GM19240 (cell line): ENCODE measurements at regions not wholly inside any gene's neighbourhood (a gene's known extent, or its start where the extent isn't known, plus 50 kb on each side); places are given as distances from the start of the nearest gene placed in this dataset.

Source experiments
- DNase-seq: peaks from one replicate; pipeline ENCODE4 v3.0.0; 2011; ENCODE audit warnings: low spot score; ENCODE audit not compliant: insufficient read length

- DNase-seq, result no peak
These were observed 721.5 kb downstream of the SLC16A7 start for GRCh38 chr12:60317361-60317760.

GRCh38 chr12:60324746-60325145, 728.9 kb downstream of the SLC16A7 start:
- no peak for DNase-seq

- DNase-seq, result no peak
These were observed 737.6 kb downstream of the SLC16A7 start for GRCh38 chr12:60333461-60333860.

GRCh38 chr12:60335745-60336144, 739.9 kb downstream of the SLC16A7 start:
- no peak for DNase-seq

- DNase-seq, result no peak
These were observed 742.2 kb downstream of the SLC16A7 start for GRCh38 chr12:60337839-60338549.

GRCh38 chr12:60345442-60345841, 749.6 kb downstream of the SLC16A7 start:
- no peak for DNase-seq

GRCh38 chr12:60349232-60349978, 753.6 kb downstream of the SLC16A7 start:
- DNase-seq, result no peak

GRCh38 chr12:60387356-60387755, 791.5 kb downstream of the SLC16A7 start:
- no peak for DNase-seq

- no peak for DNase-seq
These were observed 795.2 kb downstream of the SLC16A7 start for GRCh38 chr12:60391051-60391450.

- DNase-seq, result no peak
These were observed 796.0 kb downstream of the SLC16A7 start for GRCh38 chr12:60391791-60392190.

- DNase-seq, result no peak
These were observed 797.3 kb downstream of the SLC16A7 start for GRCh38 chr12:60393093-60393492.

- no peak for DNase-seq
These were observed 798.8 kb downstream of the SLC16A7 start for GRCh38 chr12:60394665-60395064.

- no peak for DNase-seq
These were observed 802.7 kb downstream of the SLC16A7 start for GRCh38 chr12:60398547-60398946.

GRCh38 chr12:60399064-60399463, 803.2 kb downstream of the SLC16A7 start:
- DNase-seq, result no peak

GRCh38 chr12:60402996-60403395, 807.2 kb downstream of the SLC16A7 start:
- DNase-seq, result no peak

GRCh38 chr12:60415351-60415750, 819.5 kb downstream of the SLC16A7 start:
- DNase-seq, result no peak

GRCh38 chr12:60419986-60420385, 824.2 kb downstream of the SLC16A7 start:
- DNase-seq, result no peak

GRCh38 chr12:60421741-60422140, 825.9 kb downstream of the SLC16A7 start:
- no peak for DNase-seq

- DNase-seq, result no peak
These were observed 841.5 kb downstream of the SLC16A7 start for GRCh38 chr12:60437297-60437696.

- no peak for DNase-seq
These were observed 845.7 kb downstream of the SLC16A7 start for GRCh38 chr12:60441577-60441976.

- no peak for DNase-seq
These were observed 855.6 kb downstream of the SLC16A7 start for GRCh38 chr12:60451457-60451856.

GRCh38 chr12:60465060-60465459, 869.2 kb downstream of the SLC16A7 start:
- DNase-seq, result no peak

GRCh38 chr12:60468546-60468945, 872.7 kb downstream of the SLC16A7 start:
- DNase-seq, result no peak
